ENCODE measurements at regions not wholly inside any gene's neighbourhood (a gene's known extent, or its start where the extent isn't known, plus 50 kb on each side); places are given as distances from the start of the nearest gene placed in this dataset.

DNA sequence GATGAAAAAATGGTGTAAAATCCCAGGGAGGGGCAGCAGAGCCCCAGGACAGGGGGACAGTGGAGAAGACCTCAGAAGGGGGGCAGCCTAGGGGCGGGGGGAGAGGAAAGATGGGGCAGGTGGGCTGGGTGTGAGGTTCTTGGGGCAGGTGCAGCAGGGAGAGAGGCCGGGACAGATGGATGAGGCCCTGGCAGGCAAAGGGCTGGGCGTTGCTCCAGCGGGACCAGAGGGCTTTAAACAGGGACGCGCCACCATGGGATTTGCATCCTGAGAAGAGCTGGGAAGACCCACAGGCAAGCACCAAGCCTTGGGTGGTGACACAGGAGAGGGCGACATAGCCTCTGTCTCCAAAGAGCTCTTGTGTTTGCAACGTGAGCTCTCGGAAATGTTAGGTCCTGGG is 1342.8 kb downstream of the TBC1D22A start:
- no peak for FAIRE-seq
- Histone ChIP-seq H3K9ac (ENCODE audit: insufficient read depth, low read depth, low read length) (no peak overlapping the region), H3K79me2 (ENCODE audit: insufficient read depth, low read length) (no peaks in the 10 kb centered on the region), H3K4me1 (ENCODE audit: insufficient read depth, low read length) (no peaks in the 10 kb centered on the region), H3K36me3 (replicated peaks in 1 of 2; ENCODE audit: control insufficient read depth in 1 of 2, insufficient read depth in 2 of 2, low read length in 2 of 2) (no peaks in the 10 kb centered on the region), H2AFZ (ENCODE audit: low read length) (no peak overlapping the region), H3K4me2 (ENCODE audit: low read depth, low read length) (no peak overlapping the region), H3K27ac (ENCODE audit: extremely low read length, insufficient read depth, low read length) (no peak overlapping the region), H3K4me3 (replicated peaks in 1 of 3; ENCODE audit: insufficient read depth in 1 of 3, low read depth in 2 of 3, low read length in 3 of 3) (no peak overlapping the region), H4K20me1 (ENCODE audit: insufficient read depth, low read length) (no peaks in the 10 kb centered on the region), H3K27me3 (ENCODE audit: control insufficient read depth in 1 of 2, insufficient read depth in 2 of 2, low read length in 2 of 2) (peaks cover 1 to 40% of the 10 kb centered on the region in 2 experiments; a peak in 4 of 5 replicates), H3K9me3 (ENCODE audit: low read length) (no peaks in the 10 kb centered on the region)
- intact Hi-C loops (cut with micrococcal nuclease; ENCODE audit: unreplicated experiment): no loop called here
- in situ Hi-C loops (cut with HindIII; ENCODE audit: extremely low pct_ligation_motif_present, low pct_unique_long_range_greater_than_20kb): no loop called here
- ATAC-seq: no peak
- BruUV-seq (replicated peaks): no TSS peak
- TF ChIP-seq DNMT3B (CRISPR knock-in tag; conservative IDR thresholded peaks at IDR 0.05): no peak
- no peak for TF ChIP-seq ZNF296 (CRISPR knock-in tag; conservative IDR thresholded peaks at IDR 0.05)
- no peak for TF ChIP-seq ZNF260 (CRISPR knock-in tag; IDR thresholded peaks at IDR 0.05; ENCODE audit: borderline replicate concordance, low read depth)
- no peak for TF ChIP-seq NPAS2 (CRISPR knock-in tag; IDR thresholded peaks at IDR 0.05; ENCODE audit: borderline replicate concordance)
- TF ChIP-seq, protein P1, sequence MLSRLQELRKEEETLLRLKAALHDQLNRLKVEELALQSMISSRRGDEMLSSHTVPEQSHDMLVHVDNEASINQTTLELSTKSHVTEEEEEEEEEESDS (CRISPR knock-in tag; IDR thresholded peaks at IDR 0.05; ENCODE audit: borderline replicate concordance): no peak
- TF ChIP-seq XBP1 (CRISPR knock-in tag; IDR thresholded peaks at IDR 0.05): no peak
- no peak for TF ChIP-seq SMAD1 (CRISPR knock-in tag; IDR thresholded peaks at IDR 0.05; ENCODE audit: borderline replicate concordance, low read depth)
- TF ChIP-seq, protein P2, sequence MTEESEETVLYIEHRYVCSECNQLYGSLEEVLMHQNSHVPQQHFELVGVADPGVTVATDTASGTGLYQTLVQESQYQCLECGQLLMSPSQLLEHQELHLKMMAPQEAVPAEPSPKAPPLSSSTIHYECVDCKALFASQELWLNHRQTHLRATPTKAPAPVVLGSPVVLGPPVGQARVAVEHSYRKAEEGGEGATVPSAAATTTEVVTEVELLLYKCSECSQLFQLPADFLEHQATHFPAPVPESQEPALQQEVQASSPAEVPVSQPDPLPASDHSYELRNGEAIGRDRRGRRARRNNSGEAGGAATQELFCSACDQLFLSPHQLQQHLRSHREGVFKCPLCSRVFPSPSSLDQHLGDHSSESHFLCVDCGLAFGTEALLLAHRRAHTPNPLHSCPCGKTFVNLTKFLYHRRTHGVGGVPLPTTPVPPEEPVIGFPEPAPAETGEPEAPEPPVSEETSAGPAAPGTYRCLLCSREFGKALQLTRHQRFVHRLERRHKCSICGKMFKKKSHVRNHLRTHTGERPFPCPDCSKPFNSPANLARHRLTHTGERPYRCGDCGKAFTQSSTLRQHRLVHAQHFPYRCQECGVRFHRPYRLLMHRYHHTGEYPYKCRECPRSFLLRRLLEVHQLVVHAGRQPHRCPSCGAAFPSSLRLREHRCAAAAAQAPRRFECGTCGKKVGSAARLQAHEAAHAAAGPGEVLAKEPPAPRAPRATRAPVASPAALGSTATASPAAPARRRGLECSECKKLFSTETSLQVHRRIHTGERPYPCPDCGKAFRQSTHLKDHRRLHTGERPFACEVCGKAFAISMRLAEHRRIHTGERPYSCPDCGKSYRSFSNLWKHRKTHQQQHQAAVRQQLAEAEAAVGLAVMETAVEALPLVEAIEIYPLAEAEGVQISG (CRISPR knock-in tag; IDR thresholded peaks at IDR 0.05): no peak
- TF ChIP-seq RARA (CRISPR knock-in tag; IDR thresholded peaks at IDR 0.05): no peak
- TF ChIP-seq SMARCE1 (IDR thresholded peaks at IDR 0.05; ENCODE audit: borderline replicate concordance): no peak
- TF ChIP-seq LCORL (IDR thresholded peaks at IDR 0.05): no peak
- TF ChIP-seq LCORL (CRISPR knock-in tag; IDR thresholded peaks at IDR 0.05): no peak
- no peak for TF ChIP-seq ZSCAN29 (CRISPR knock-in tag; conservative IDR thresholded peaks at IDR 0.05)
- DNase-seq (ENCODE audit: low spot score): no peak
- POLR2A ChIA-PET: no interaction called here
- CTCF ChIA-PET (ENCODE audit: low intra/inter-chr PET ratio, low total read pairs): no interaction called here
- under 1% methylated on average over 5 of the region's 9 CpGs for WGBS (ENCODE audit: low lambda C conversion rate)

All from HepG2 (cell line).